ENCODE measurements at regions not wholly inside any gene's neighbourhood (a gene's known extent, or its start where the extent isn't known, plus 50 kb on each side); places are given as distances from the start of the nearest gene placed in this dataset.

- ChIA-PET POLR2A (no interaction called here), CTCF (no interaction called here)
- Histone ChIP-seq H3K4me1 (ENCODE audit: insufficient read depth, low read length) (no peaks in the 10 kb centered on the region), H3K27me3 (ENCODE audit: control insufficient read depth in 1 of 2, insufficient read depth in 2 of 2, low read length in 2 of 2) (no peaks in the 10 kb centered on the region), H3K9me3 (ENCODE audit: control insufficient read depth in 1 of 2, insufficient read depth in 1 of 2, low read length in 2 of 2) (no peaks in the 10 kb centered on the region), H3K27ac (ENCODE audit: low read depth in 1 of 2, low read length in 2 of 2) (no peak overlapping the region), H3K36me3 (ENCODE audit: insufficient read depth, low read length) (no peaks in the 10 kb centered on the region), H3K4me3 (ENCODE audit: low read length) (no peak overlapping the region)
- no peaks in the 10 kb centered on the region for H3K4me1 Mint-ChIP-seq (ENCODE audit: low read depth)
- no peak for TF ChIP-seq CTCF (IDR thresholded peaks at IDR 0.05)
- no peaks in the 10 kb centered on the region for H3K27me3 Mint-ChIP-seq
- ATAC-seq (ENCODE audit: poor library complexity) (no peak), DNase-seq (no peak)
- H3K4me3 Mint-ChIP-seq = no peak overlapping the region
- intact Hi-C loops (cut with DNase I, micrococcal nuclease) = no loop called here
- no peak overlapping the region for H3K27ac Mint-ChIP-seq
- no peaks in the 10 kb centered on the region for H3K36me3 Mint-ChIP-seq (ENCODE audit: low read depth)
- H3K9me3 Mint-ChIP-seq = no peaks in the 10 kb centered on the region
Measured at GRCh38 chr3:28698706-28699105, 350.1 kb upstream of the AZI2 start.

- DNase-seq (no peak), ATAC-seq (ENCODE audit: poor library complexity) (no peak)
- Mint-ChIP-seq H3K36me3 (ENCODE audit: low read depth) (no peaks in the 10 kb centered on the region), H3K9me3 (no peaks in the 10 kb centered on the region), H3K27me3 (no peaks in the 10 kb centered on the region), H3K27ac (no peak overlapping the region), H3K4me3 (no peak overlapping the region), H3K4me1 (ENCODE audit: low read depth) (no peaks in the 10 kb centered on the region)
- no peaks in the 10 kb centered on the region for H3K9me3 ChIP-seq (ENCODE audit: control insufficient read depth in 1 of 2, insufficient read depth in 1 of 2, low read length in 2 of 2)
- no peaks in the 10 kb centered on the region for H3K4me1 ChIP-seq (ENCODE audit: insufficient read depth, low read length)
- no peak for TF ChIP-seq CTCF (IDR thresholded peaks at IDR 0.05)
- POLR2A ChIA-PET = no interaction called here
- no peaks in the 10 kb centered on the region for H3K27me3 ChIP-seq (ENCODE audit: control insufficient read depth in 1 of 2, insufficient read depth in 2 of 2, low read length in 2 of 2)
- intact Hi-C loops (cut with DNase I, micrococcal nuclease) = no loop called here
- H3K36me3 ChIP-seq (ENCODE audit: insufficient read depth, low read length) = no peaks in the 10 kb centered on the region
- CTCF ChIA-PET = no interaction called here
- no peak overlapping the region for H3K4me3 ChIP-seq (ENCODE audit: low read length)
- H3K27ac ChIP-seq (ENCODE audit: low read depth in 1 of 2, low read length in 2 of 2) = no peak overlapping the region
Measured at GRCh38 chr3:28699283-28699682, 350.7 kb upstream of the AZI2 start.

GRCh38 chr3:28700728-28701127, 352.1 kb upstream of the AZI2 start:
- no peak for TF ChIP-seq CTCF (IDR thresholded peaks at IDR 0.05)
- Mint-ChIP-seq H3K36me3 (ENCODE audit: low read depth) (no peaks in the 10 kb centered on the region), H3K9me3 (no peaks in the 10 kb centered on the region), H3K4me3 (no peak overlapping the region), H3K27me3 (no peaks in the 10 kb centered on the region), H3K4me1 (ENCODE audit: low read depth) (no peaks in the 10 kb centered on the region), H3K27ac (no peak overlapping the region)
- no peaks in the 10 kb centered on the region for H3K9me3 ChIP-seq (ENCODE audit: control insufficient read depth in 1 of 2, insufficient read depth in 1 of 2, low read length in 2 of 2)
- no peak overlapping the region for H3K4me3 ChIP-seq (ENCODE audit: low read length)
- CTCF ChIA-PET = no interaction called here
- intact Hi-C loops (cut with DNase I, micrococcal nuclease) = no loop called here
- H3K27ac ChIP-seq (ENCODE audit: low read depth in 1 of 2, low read length in 2 of 2) = no peak overlapping the region
- ATAC-seq (ENCODE audit: poor library complexity) (no peak), DNase-seq (no peak)
- no peaks in the 10 kb centered on the region for H3K36me3 ChIP-seq (ENCODE audit: insufficient read depth, low read length)
- no peaks in the 10 kb centered on the region for H3K27me3 ChIP-seq (ENCODE audit: control insufficient read depth in 1 of 2, insufficient read depth in 2 of 2, low read length in 2 of 2)
- POLR2A ChIA-PET = no interaction called here
- no peaks in the 10 kb centered on the region for H3K4me1 ChIP-seq (ENCODE audit: insufficient read depth, low read length)
